WTC11 (cell line): ENCODE measurements at regions not wholly inside any gene's neighbourhood (a gene's known extent, or its start where the extent isn't known, plus 50 kb on each side); places are given as distances from the start of the nearest gene placed in this dataset.

ENCODE experiments used
- ATAC-seq: fragments of 200-7000 bp; cut with Tn5 transposase; 2 replicates; pipeline ENCODE4 v1.10.0; 2021; ENCODE audit warnings: mild to moderate bottlenecking, moderate library complexity
- CTCF ChIA-PET: fragments of 300-600 bp; sonication (Branson Sonifier 250); formaldehyde crosslinking; loops from one replicate; lab custom pipeline; 2021; ENCODE audit warnings: antibody characterized with exemption; lab: Charles Lee
- POLR2A ChIA-PET: fragments of 350-600 bp; sonication (Branson Sonifier 250); formaldehyde crosslinking; loops from one replicate; lab custom pipeline; 2021; ENCODE audit warnings: antibody characterized with exemption; lab: Charles Lee
- DNase-seq: peaks from one replicate; pipeline ENCODE4 v3.0.0; 2021; ENCODE audit warnings: low spot score
- H3K27ac Mint-ChIP-seq: 2 replicates; pipeline ENCODE4 v1.8.0; 2021; ENCODE audit warnings: mixed read lengths
- H3K27me3 Mint-ChIP-seq: 2 replicates; pipeline ENCODE4 v1.8.0; 2021; ENCODE audit warnings: low read depth, mild to moderate bottlenecking, moderate library complexity, mixed read lengths
- H3K36me3 Mint-ChIP-seq: 2 replicates; pipeline ENCODE4 v1.8.0; 2021; ENCODE audit warnings: mixed read lengths
- H3K4me1 Mint-ChIP-seq: 2 replicates; pipeline ENCODE4 v1.8.0; 2022; ENCODE audit warnings: mixed read lengths
- H3K4me3 Mint-ChIP-seq: 2 replicates; pipeline ENCODE4 v1.8.0; 2021; ENCODE audit warnings: mild to moderate bottlenecking, moderate library complexity, mixed read lengths
- H3K9me3 Mint-ChIP-seq: 2 replicates; pipeline ENCODE4 v1.8.0; 2021; ENCODE audit warnings: mixed read lengths
- AFF4 ChIP-seq: sonication (generic); formaldehyde crosslinking; IDR thresholded peaks from 2 replicates; pipeline ENCODE4 v1.8.1; 2023; ENCODE audit warnings: mild to moderate bottlenecking, missing genetic modification reagents, borderline replicate concordance
- RORB ChIP-seq: fragments of 250-450 bp; sonication (Bioruptor Pico); IDR thresholded peaks from 2 replicates; pipeline ENCODE4 v1.9.0; 2021; ENCODE audit warnings: mild to moderate bottlenecking
- USF2 ChIP-seq: sonication (generic); formaldehyde crosslinking; IDR thresholded peaks from 2 replicates; pipeline ENCODE4 v1.8.1; 2023; ENCODE audit warnings: mild to moderate bottlenecking, missing genetic modification reagents, moderate library complexity
- ZBTB21 ChIP-seq: sonication (generic); formaldehyde crosslinking; IDR thresholded peaks from 2 replicates; pipeline ENCODE4 v1.8.1; 2023; ENCODE audit warnings: mild to moderate bottlenecking, missing genetic modification reagents, borderline replicate concordance
- ZNF121 ChIP-seq: sonication (generic); formaldehyde crosslinking; IDR thresholded peaks from 2 replicates; pipeline ENCODE4 v1.8.0; 2023; ENCODE audit warnings: missing genetic modification reagents
- ZNF219 ChIP-seq: sonication (generic); formaldehyde crosslinking; IDR thresholded peaks from 2 replicates; pipeline ENCODE4 v1.8.0; 2023; ENCODE audit warnings: missing genetic modification reagents, mild to moderate bottlenecking, borderline replicate concordance
- ZNF263 ChIP-seq: sonication (generic); formaldehyde crosslinking; IDR thresholded peaks from 2 replicates; pipeline ENCODE4 v1.8.1; 2022; ENCODE audit warnings: low read depth, mild to moderate bottlenecking, moderate library complexity, missing genetic modification reagents
- TF ChIP-seq, protein P1 (sequence below): fragments of 250-450 bp; sonication (Bioruptor Pico); IDR thresholded peaks from 2 replicates; pipeline ENCODE4 v1.9.0; 2021; ENCODE audit warnings: mild to moderate bottlenecking, borderline replicate concordance
- TF ChIP-seq, protein P2 (sequence below): sonication (generic); formaldehyde crosslinking; IDR thresholded peaks from 2 replicates; pipeline ENCODE4 v1.8.0; 2022; ENCODE audit warnings: mild to moderate bottlenecking, missing genetic modification reagents
- TF ChIP-seq, protein P3 (sequence below): sonication (generic); formaldehyde crosslinking; IDR thresholded peaks from 2 replicates; pipeline ENCODE4 v1.8.0; 2023; ENCODE audit warnings: mild to moderate bottlenecking, missing genetic modification reagents
- TF ChIP-seq, protein P4 (sequence below): sonication (generic); formaldehyde crosslinking; IDR thresholded peaks from 2 replicates; pipeline ENCODE4 v1.8.0; 2022; ENCODE audit warnings: mild to moderate bottlenecking, missing genetic modification reagents

DNA sequence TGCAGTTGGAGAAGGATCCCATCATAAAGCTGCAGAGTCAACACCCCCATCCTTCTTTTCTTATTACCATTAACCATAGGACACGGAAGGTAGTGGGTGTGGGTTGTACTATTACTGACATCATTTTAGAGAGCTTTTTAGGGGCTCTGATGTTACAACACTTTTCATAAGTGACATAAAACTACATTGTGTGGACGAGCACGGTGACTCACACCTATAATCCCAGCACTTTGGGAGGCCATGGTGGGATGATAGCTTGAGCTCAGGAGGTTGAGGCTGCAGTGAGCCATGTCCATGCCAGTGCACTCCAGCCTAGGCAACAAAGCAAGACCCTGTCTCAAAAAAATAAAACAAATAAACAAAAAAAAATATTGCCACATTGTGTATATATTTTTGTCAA is 167.1 kb downstream of the DUSP6 start (continued):
- TF ChIP-seq, protein P1, sequence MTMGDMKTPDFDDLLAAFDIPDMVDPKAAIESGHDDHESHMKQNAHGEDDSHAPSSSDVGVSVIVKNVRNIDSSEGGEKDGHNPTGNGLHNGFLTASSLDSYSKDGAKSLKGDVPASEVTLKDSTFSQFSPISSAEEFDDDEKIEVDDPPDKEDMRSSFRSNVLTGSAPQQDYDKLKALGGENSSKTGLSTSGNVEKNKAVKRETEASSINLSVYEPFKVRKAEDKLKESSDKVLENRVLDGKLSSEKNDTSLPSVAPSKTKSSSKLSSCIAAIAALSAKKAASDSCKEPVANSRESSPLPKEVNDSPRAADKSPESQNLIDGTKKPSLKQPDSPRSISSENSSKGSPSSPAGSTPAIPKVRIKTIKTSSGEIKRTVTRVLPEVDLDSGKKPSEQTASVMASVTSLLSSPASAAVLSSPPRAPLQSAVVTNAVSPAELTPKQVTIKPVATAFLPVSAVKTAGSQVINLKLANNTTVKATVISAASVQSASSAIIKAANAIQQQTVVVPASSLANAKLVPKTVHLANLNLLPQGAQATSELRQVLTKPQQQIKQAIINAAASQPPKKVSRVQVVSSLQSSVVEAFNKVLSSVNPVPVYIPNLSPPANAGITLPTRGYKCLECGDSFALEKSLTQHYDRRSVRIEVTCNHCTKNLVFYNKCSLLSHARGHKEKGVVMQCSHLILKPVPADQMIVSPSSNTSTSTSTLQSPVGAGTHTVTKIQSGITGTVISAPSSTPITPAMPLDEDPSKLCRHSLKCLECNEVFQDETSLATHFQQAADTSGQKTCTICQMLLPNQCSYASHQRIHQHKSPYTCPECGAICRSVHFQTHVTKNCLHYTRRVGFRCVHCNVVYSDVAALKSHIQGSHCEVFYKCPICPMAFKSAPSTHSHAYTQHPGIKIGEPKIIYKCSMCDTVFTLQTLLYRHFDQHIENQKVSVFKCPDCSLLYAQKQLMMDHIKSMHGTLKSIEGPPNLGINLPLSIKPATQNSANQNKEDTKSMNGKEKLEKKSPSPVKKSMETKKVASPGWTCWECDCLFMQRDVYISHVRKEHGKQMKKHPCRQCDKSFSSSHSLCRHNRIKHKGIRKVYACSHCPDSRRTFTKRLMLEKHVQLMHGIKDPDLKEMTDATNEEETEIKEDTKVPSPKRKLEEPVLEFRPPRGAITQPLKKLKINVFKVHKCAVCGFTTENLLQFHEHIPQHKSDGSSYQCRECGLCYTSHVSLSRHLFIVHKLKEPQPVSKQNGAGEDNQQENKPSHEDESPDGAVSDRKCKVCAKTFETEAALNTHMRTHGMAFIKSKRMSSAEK (CRISPR knock-in tag) = no peak
- no peak for TF ChIP-seq ZNF263 (CRISPR knock-in tag)
- no peak for TF ChIP-seq ZNF121 (CRISPR knock-in tag)
- no peak for TF ChIP-seq RORB (CRISPR knock-in tag)
- TF ChIP-seq ZNF219 (CRISPR knock-in tag) = no peak
- no peak for TF ChIP-seq AFF4 (CRISPR knock-in tag)
- TF ChIP-seq, protein P2, sequence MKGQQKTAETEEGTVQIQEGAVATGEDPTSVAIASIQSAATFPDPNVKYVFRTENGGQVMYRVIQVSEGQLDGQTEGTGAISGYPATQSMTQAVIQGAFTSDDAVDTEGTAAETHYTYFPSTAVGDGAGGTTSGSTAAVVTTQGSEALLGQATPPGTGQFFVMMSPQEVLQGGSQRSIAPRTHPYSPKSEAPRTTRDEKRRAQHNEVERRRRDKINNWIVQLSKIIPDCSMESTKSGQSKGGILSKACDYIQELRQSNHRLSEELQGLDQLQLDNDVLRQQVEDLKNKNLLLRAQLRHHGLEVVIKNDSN (CRISPR knock-in tag) = no peak

- H3K4me3 Mint-ChIP-seq = no peak overlapping the region
- CTCF ChIA-PET = no interaction called here
- no peaks in the 10 kb centered on the region for H3K27me3 Mint-ChIP-seq
These were observed 168.3 kb downstream of the DUSP6 start for GRCh38 chr12:89183985-89184435.

More at GRCh38 chr12:89183985-89184435, 168.3 kb downstream of the DUSP6 start:
- Mint-ChIP-seq H3K9me3 (peaks cover 7% of the 10 kb centered on the region), H3K36me3 (peaks cover 7% of the 10 kb centered on the region), H3K27ac (no peak overlapping the region), H3K4me1 (peaks cover 7% of the 10 kb centered on the region)
- no peak for ATAC-seq
- POLR2A ChIA-PET = no interaction called here
- no peak for DNase-seq
- TF ChIP-seq ZBTB21 (CRISPR knock-in tag) (no peak), USF2 (CRISPR knock-in tag) (no peak)
- TF ChIP-seq, protein P3, sequence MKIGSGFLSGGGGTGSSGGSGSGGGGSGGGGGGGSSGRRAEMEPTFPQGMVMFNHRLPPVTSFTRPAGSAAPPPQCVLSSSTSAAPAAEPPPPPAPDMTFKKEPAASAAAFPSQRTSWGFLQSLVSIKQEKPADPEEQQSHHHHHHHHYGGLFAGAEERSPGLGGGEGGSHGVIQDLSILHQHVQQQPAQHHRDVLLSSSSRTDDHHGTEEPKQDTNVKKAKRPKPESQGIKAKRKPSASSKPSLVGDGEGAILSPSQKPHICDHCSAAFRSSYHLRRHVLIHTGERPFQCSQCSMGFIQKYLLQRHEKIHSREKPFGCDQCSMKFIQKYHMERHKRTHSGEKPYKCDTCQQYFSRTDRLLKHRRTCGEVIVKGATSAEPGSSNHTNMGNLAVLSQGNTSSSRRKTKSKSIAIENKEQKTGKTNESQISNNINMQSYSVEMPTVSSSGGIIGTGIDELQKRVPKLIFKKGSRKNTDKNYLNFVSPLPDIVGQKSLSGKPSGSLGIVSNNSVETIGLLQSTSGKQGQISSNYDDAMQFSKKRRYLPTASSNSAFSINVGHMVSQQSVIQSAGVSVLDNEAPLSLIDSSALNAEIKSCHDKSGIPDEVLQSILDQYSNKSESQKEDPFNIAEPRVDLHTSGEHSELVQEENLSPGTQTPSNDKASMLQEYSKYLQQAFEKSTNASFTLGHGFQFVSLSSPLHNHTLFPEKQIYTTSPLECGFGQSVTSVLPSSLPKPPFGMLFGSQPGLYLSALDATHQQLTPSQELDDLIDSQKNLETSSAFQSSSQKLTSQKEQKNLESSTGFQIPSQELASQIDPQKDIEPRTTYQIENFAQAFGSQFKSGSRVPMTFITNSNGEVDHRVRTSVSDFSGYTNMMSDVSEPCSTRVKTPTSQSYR = no peak
- TF ChIP-seq, protein P4, sequence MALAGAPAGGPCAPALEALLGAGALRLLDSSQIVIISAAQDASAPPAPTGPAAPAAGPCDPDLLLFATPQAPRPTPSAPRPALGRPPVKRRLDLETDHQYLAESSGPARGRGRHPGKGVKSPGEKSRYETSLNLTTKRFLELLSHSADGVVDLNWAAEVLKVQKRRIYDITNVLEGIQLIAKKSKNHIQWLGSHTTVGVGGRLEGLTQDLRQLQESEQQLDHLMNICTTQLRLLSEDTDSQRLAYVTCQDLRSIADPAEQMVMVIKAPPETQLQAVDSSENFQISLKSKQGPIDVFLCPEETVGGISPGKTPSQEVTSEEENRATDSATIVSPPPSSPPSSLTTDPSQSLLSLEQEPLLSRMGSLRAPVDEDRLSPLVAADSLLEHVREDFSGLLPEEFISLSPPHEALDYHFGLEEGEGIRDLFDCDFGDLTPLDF (CRISPR knock-in tag) = no peak
